RWPE2 (cell line): ENCODE measurements at regions not wholly inside any gene's neighbourhood (a gene's known extent, or its start where the extent isn't known, plus 50 kb on each side); places are given as distances from the start of the nearest gene placed in this dataset.

Source experiments
- ATAC-seq: fragments of 200-7000 bp; cut with Tn5 transposase; 3 replicates; pipeline ENCODE4 v1.9.1; 2021; ENCODE audit warnings: low read depth
- DNase-seq: peaks from one replicate; pipeline ENCODE4 v3.0.0-alpha.2; 2020; ENCODE audit warnings: low spot score
- H3K27ac ChIP-seq: fragments of 450-650 bp; 2 replicates; pipeline ENCODE4 v1.5.1; 2017; ENCODE audit warnings: mild to moderate bottlenecking; ENCODE audit not compliant: poor library complexity, severe bottlenecking
- H3K27me3 ChIP-seq: fragments of 250-450 bp; sonication (Bioruptor Pico); 2 replicates; pipeline ENCODE4 v1.5.1; 2021; ENCODE audit warnings: mild to moderate bottlenecking, moderate library complexity; ENCODE audit not compliant: insufficient read depth, poor library complexity, severe bottlenecking
- H3K36me3 ChIP-seq: fragments of 250-450 bp; sonication (Bioruptor Pico); 2 replicates; pipeline ENCODE4 v1.5.1; 2020; ENCODE audit warnings: low read depth, mild to moderate bottlenecking, moderate library complexity
- H3K4me1 ChIP-seq: fragments of 250-450 bp; sonication (Bioruptor Pico); 2 replicates; pipeline ENCODE4 v1.5.1; 2021; ENCODE audit warnings: mild to moderate bottlenecking, moderate library complexity; ENCODE audit not compliant: insufficient read depth, poor library complexity, severe bottlenecking
- H3K4me3 ChIP-seq: fragments of 250-450 bp; sonication (Bioruptor Pico); 2 replicates; pipeline ENCODE4 v1.5.1; 2021; ENCODE audit warnings: mild to moderate bottlenecking, moderate library complexity; ENCODE audit not compliant: severe bottlenecking
- H3K9me3 ChIP-seq: fragments of 250-450 bp; sonication (Bioruptor Pico); 2 replicates; pipeline ENCODE4 v1.5.1; 2021; ENCODE audit warnings: mild to moderate bottlenecking, moderate library complexity; ENCODE audit not compliant: severe bottlenecking
- CTCF ChIP-seq: fragments of 450-650 bp; IDR thresholded peaks from one replicate; pipeline ENCODE4 v1.5.1; 2017; ENCODE audit warnings: mild to moderate bottlenecking, moderate library complexity; ENCODE audit not compliant: poor library complexity, severe bottlenecking

- Histone ChIP-seq H3K36me3 (no peaks in the 10 kb centered on the region), H3K27ac (no peak overlapping the region), H3K27me3 (no peaks in the 10 kb centered on the region), H3K4me1 (no peaks in the 10 kb centered on the region), H3K4me3 (no peak overlapping the region), H3K9me3 (no peaks in the 10 kb centered on the region)
- TF ChIP-seq CTCF, result no peak
- DNase-seq (no peak), ATAC-seq (no peak)
Observed at GRCh38 chr6:16928387-16928786, 167.1 kb upstream of the ATXN1 start.

GRCh38 chr6:16927205-16927604, 165.9 kb upstream of the ATXN1 start:
- no peak for DNase-seq
- Histone ChIP-seq H3K27me3 (no peaks in the 10 kb centered on the region), H3K27ac (no peak overlapping the region), H3K4me3 (no peak overlapping the region), H3K4me1 (no peaks in the 10 kb centered on the region), H3K36me3 (no peaks in the 10 kb centered on the region), H3K9me3 (no peaks in the 10 kb centered on the region)
- TF ChIP-seq CTCF, result no peak
- ATAC-seq, result no peak

- Histone ChIP-seq H3K27ac (no peak overlapping the region), H3K27me3 (no peaks in the 10 kb centered on the region), H3K4me3 (no peak overlapping the region), H3K9me3 (no peaks in the 10 kb centered on the region), H3K36me3 (no peaks in the 10 kb centered on the region), H3K4me1 (peaks cover 11% of the 10 kb centered on the region)
- DNase-seq, result no peak
- TF ChIP-seq CTCF, result no peak
- ATAC-seq, result no peak
Observed at GRCh38 chr6:16925461-16925860, 164.2 kb upstream of the ATXN1 start.

GRCh38 chr6:16922282-16922681, 161.0 kb upstream of the ATXN1 start:
- Histone ChIP-seq H3K4me3 (no peak overlapping the region), H3K27ac (no peak overlapping the region), H3K36me3 (no peaks in the 10 kb centered on the region), H3K9me3 (no peaks in the 10 kb centered on the region), H3K27me3 (no peaks in the 10 kb centered on the region), H3K4me1 (peaks cover 11% of the 10 kb centered on the region)
- ATAC-seq, result no peak
- DNase-seq, result no peak
- no peak for TF ChIP-seq CTCF

GRCh38 chr6:16921399-16922110, 160.3 kb upstream of the ATXN1 start:
- no peaks in the 10 kb centered on the region for H3K27me3 ChIP-seq
- H3K4me1 ChIP-seq, result peaks cover 11% of the 10 kb centered on the region
- no peaks in the 10 kb centered on the region for H3K36me3 ChIP-seq
- TF ChIP-seq CTCF, result no peak
- DNase-seq, result no peak
- H3K27ac ChIP-seq, result peak overlapping the region; percentile 26
- H3K4me3 ChIP-seq, result no peak overlapping the region
- ATAC-seq, result peak; percentile 91
- H3K9me3 ChIP-seq, result no peaks in the 10 kb centered on the region
